Suppressor macrophage treated with lipopolysaccharide for 4 hours (primary cell): ENCODE measurements at regions not wholly inside any gene's neighbourhood (a gene's known extent, or its start where the extent isn't known, plus 50 kb on each side); places are given as distances from the start of the nearest gene placed in this dataset.

Experiments used
- DNase-seq: peaks from one replicate; pipeline ENCODE4 v3.0.0-alpha.2; 2020

- DNase-seq: no peak
Observed at GRCh38 chr1:98055457-98055856, 134.6 kb upstream of the DPYD start.

- DNase-seq: no peak
Observed at GRCh38 chr1:98054786-98055185, 134.0 kb upstream of the DPYD start.

GRCh38 chr1:98054367-98054701 lies 133.5 kb upstream of the DPYD start:
- no peak for DNase-seq

- peak; percentile 82 for DNase-seq
Observed at GRCh38 chr1:98053471-98054366, 132.9 kb upstream of the DPYD start.

- DNase-seq: peak; percentile 87
Observed at GRCh38 chr1:98051065-98051675, 130.3 kb upstream of the DPYD start.

GRCh38 chr1:98049370-98050135 lies 128.7 kb upstream of the DPYD start:
- no peak for DNase-seq

GRCh38 chr1:98048751-98049325 lies 128.0 kb upstream of the DPYD start:
- DNase-seq: no peak

- peak; percentile 72 for DNase-seq
Observed at GRCh38 chr1:98048244-98048643, 127.4 kb upstream of the DPYD start.

- no peak for DNase-seq
Observed at GRCh38 chr1:98047171-98047570, 126.3 kb upstream of the DPYD start.

GRCh38 chr1:98045767-98046641 lies 125.2 kb upstream of the DPYD start:
- DNase-seq: peak; percentile 50

- peak; percentile 17 for DNase-seq
Observed at GRCh38 chr1:98045211-98045766, 124.5 kb upstream of the DPYD start.

GRCh38 chr1:98044766-98045165 lies 123.9 kb upstream of the DPYD start:
- DNase-seq: no peak

- no peak for DNase-seq
Observed at GRCh38 chr1:98044071-98044697, 123.3 kb upstream of the DPYD start.

- DNase-seq: no peak
Observed at GRCh38 chr1:98035602-98036002, 114.8 kb upstream of the DPYD start.

- no peak for DNase-seq
Observed at GRCh38 chr1:98034505-98034904, 113.7 kb upstream of the DPYD start.

- DNase-seq: no peak
Observed at GRCh38 chr1:98032958-98033357, 112.1 kb upstream of the DPYD start.

GRCh38 chr1:98030976-98031375 lies 110.1 kb upstream of the DPYD start:
- no peak for DNase-seq

- DNase-seq: no peak
Observed at GRCh38 chr1:98030483-98030882, 109.6 kb upstream of the DPYD start.

- DNase-seq: no peak
Observed at GRCh38 chr1:98028800-98029199, 108.0 kb upstream of the DPYD start.

- DNase-seq: no peak
Observed at GRCh38 chr1:98027103-98027705, 106.4 kb upstream of the DPYD start.

- DNase-seq: no peak
Observed at GRCh38 chr1:98025858-98026257, 105.0 kb upstream of the DPYD start.
